ENCODE measurements at regions not wholly inside any gene's neighbourhood (a gene's known extent, or its start where the extent isn't known, plus 50 kb on each side); places are given as distances from the start of the nearest gene placed in this dataset.

GRCh38 chr1:228900886-228901392 is 165.7 kb downstream of the RHOU start:
- DNase-seq: no peak
- no peak overlapping the region for H3K27ac ChIP-seq

GRCh38 chr1:228901936-228902681 is 166.8 kb downstream of the RHOU start:
- no peak overlapping the region for H3K4me3 ChIP-seq (replicated peaks in 1 of 3)
- peaks cover 14 to 19% of the 10 kb centered on the region in 2 donors for H3K4me1 ChIP-seq
- H3K36me3 ChIP-seq: no peaks in the 10 kb centered on the region
- H3K27ac ChIP-seq: no peak overlapping the region
- H3K27me3 ChIP-seq: no peaks in the 10 kb centered on the region
- no peak for DNase-seq
- no peaks in the 10 kb centered on the region for H3K9me3 ChIP-seq
- intact Hi-C loops (cut with DNase I): no loop called here
- TF ChIP-seq CTCF (IDR thresholded peaks at IDR 0.05) (no peak), POLR2A (IDR thresholded peaks at IDR 0.05) (no peak)
- 81 to 97% methylated on average over 5 of the region's 5 CpGs for WGBS, 2 donors

More at GRCh38 chr1:228900886-228901392, 165.7 kb downstream of the RHOU start:
- Histone ChIP-seq H3K9me3 (no peaks in the 10 kb centered on the region), H3K4me1 (peaks cover 14 to 19% of the 10 kb centered on the region in 2 donors), H3K27me3 (no peaks in the 10 kb centered on the region), H3K4me3 (replicated peaks in 1 of 3) (no peak overlapping the region), H3K36me3 (no peaks in the 10 kb centered on the region)
- TF ChIP-seq CTCF (IDR thresholded peaks at IDR 0.05) (no peak), POLR2A (IDR thresholded peaks at IDR 0.05) (no peak)
- intact Hi-C loops (cut with DNase I): no loop called here
- 95 to 96% methylated on average over 6 of the region's 6 CpGs for WGBS, 2 donors

GRCh38 chr1:228902781-228903433 is 167.6 kb downstream of the RHOU start:
- no peak overlapping the region for H3K4me3 ChIP-seq (replicated peaks in 1 of 3)
- peak; percentile 82 to 83 for DNase-seq
- peak overlapping the region; percentile 57 to 75 (median 73) for H3K27ac ChIP-seq
- H3K36me3 ChIP-seq: no peaks in the 10 kb centered on the region
- H3K27me3 ChIP-seq: no peaks in the 10 kb centered on the region
- intact Hi-C loops (cut with DNase I): no loop called here
- no peaks in the 10 kb centered on the region for H3K9me3 ChIP-seq
- WGBS, 2 donors: 51 to 54% methylated on average over 13 of the region's 13 CpGs
- peaks cover 14 to 19% of the 10 kb centered on the region in 2 donors for H3K4me1 ChIP-seq
- no peak for TF ChIP-seq CTCF (IDR thresholded peaks at IDR 0.05)
- no peak for TF ChIP-seq POLR2A (IDR thresholded peaks at IDR 0.05)

GRCh38 chr1:228903434-228904071 is 168.3 kb downstream of the RHOU start:
- Histone ChIP-seq H3K9me3 (no peaks in the 10 kb centered on the region), H3K27ac (peak overlapping the region; percentile 57 to 75 (median 73)), H3K36me3 (no peaks in the 10 kb centered on the region), H3K4me1 (peaks cover 14 to 19% of the 10 kb centered on the region in 2 donors), H3K4me3 (replicated peaks in 1 of 3) (no peak overlapping the region), H3K27me3 (no peaks in the 10 kb centered on the region)
- 46 to 64% methylated on average over 8 to 9 of the region's 9 CpGs for WGBS, 2 donors
- TF ChIP-seq POLR2A (IDR thresholded peaks at IDR 0.05): no peak
- no peak for TF ChIP-seq CTCF (IDR thresholded peaks at IDR 0.05)
- intact Hi-C loops (cut with DNase I): no loop called here
- DNase-seq: peak; percentile 58 to 73
